ENCODE measurements at regions not wholly inside any gene's neighbourhood (a gene's known extent, or its start where the extent isn't known, plus 50 kb on each side); places are given as distances from the start of the nearest gene placed in this dataset.

DNA sequence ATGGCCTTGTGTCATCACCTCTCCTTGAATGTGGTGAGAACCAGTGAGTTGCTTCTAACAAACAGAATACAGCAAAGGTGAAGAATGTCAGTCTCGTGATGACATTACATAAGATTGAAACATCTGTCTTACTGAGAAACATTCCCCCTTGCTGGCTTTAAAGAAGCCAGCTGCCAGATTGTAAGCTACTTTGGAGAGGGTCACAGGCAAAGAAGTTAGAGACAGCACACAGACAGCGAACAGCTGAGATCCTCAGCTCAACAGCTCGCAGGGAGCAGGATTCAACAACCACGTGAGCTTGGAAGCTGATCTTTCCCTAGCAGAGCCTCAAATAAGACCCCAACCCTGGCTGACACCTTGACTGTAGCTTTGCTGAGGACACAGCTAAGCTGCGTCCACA, 367.9 kb downstream of the LIG4 start:
- no peak for TF ChIP-seq POLR2A (IDR thresholded peaks at IDR 0.05; ENCODE audit: low read depth)
- no peak for TF ChIP-seq CTCF (IDR thresholded peaks at IDR 0.05)
- TF ChIP-seq EP300 (IDR thresholded peaks at IDR 0.05) = no peak
- no peak for TF ChIP-seq POLR2AphosphoS5 (IDR thresholded peaks at IDR 0.05)
